ENCODE measurements at regions not wholly inside any gene's neighbourhood (a gene's known extent, or its start where the extent isn't known, plus 50 kb on each side); places are given as distances from the start of the nearest gene placed in this dataset.

GRCh38 chr4:160235771-160236170 lies 1132.9 kb downstream of the RAPGEF2 start:
- FAIRE-seq (no peak), DNase-seq (ENCODE audit: low read depth, low spot score) (no peak)
- no peak overlapping the region for H3K27ac ChIP-seq (ENCODE audit: control insufficient read depth, insufficient read depth, low read length)
- no peak overlapping the region for H2AFZ ChIP-seq (ENCODE audit: control insufficient read depth, low read length)
- no peaks in the 10 kb centered on the region for H3K4me1 ChIP-seq (ENCODE audit: control insufficient read depth, extremely low read depth, insufficient read depth, low read length)
- no peaks in the 10 kb centered on the region for H3K36me3 ChIP-seq (ENCODE audit: control insufficient read depth in 2 of 2, extremely low read depth in 1 of 2, insufficient read depth in 2 of 2, low read length in 2 of 2)
- H3K4me3 ChIP-seq (ENCODE audit: control insufficient read depth in 2 of 3, extremely low read depth in 1 of 3, insufficient read depth in 2 of 3, low read depth in 1 of 3, low read length in 3 of 3) = no peak overlapping the region
- H3K27me3 ChIP-seq (ENCODE audit: control insufficient read depth, extremely low read depth, insufficient read depth, low read length) = no peaks in the 10 kb centered on the region
- H3K79me2 ChIP-seq (ENCODE audit: control insufficient read depth, insufficient read depth, low read length) = no peaks in the 10 kb centered on the region
- no peak for TF ChIP-seq CTCF (optimal IDR thresholded peaks at IDR 0.05 in 1 of 3, IDR thresholded peaks at IDR 0.05 in 1 of 3, conservative IDR thresholded peaks at IDR 0.05 in 1 of 3; ENCODE audit: extremely low read depth in 1 of 3, insufficient read depth in 2 of 3, low read length in 3 of 3)
- TF ChIP-seq EZH2 (IDR thresholded peaks at IDR 0.05; ENCODE audit: low read length) = no peak
- H3K9me1 ChIP-seq (ENCODE audit: control insufficient read depth, extremely low read depth, insufficient read depth, low read length) = no peaks in the 10 kb centered on the region
- H3K4me2 ChIP-seq (ENCODE audit: control insufficient read depth, extremely low read depth, insufficient read depth, low read depth, low read length) = no peak overlapping the region
- H4K20me1 ChIP-seq (ENCODE audit: control insufficient read depth, extremely low read depth, insufficient read depth, low read length) = no peaks in the 10 kb centered on the region
- dilution Hi-C loops (cut with MboI; ENCODE audit: extremely low pct_ligation_motif_present, low sequenced_read_pairs) = no loop called here
- H3K9me3 ChIP-seq (ENCODE audit: control insufficient read depth, low read depth, low read length) = no peaks in the 10 kb centered on the region
- no peak overlapping the region for H3K9ac ChIP-seq (ENCODE audit: control insufficient read depth, extremely low read depth, insufficient read depth, low read length)

- Histone ChIP-seq H3K9me3 (ENCODE audit: control insufficient read depth, low read depth, low read length) (no peaks in the 10 kb centered on the region), H3K9ac (ENCODE audit: control insufficient read depth, extremely low read depth, insufficient read depth, low read length) (no peak overlapping the region), H4K20me1 (ENCODE audit: control insufficient read depth, extremely low read depth, insufficient read depth, low read length) (no peaks in the 10 kb centered on the region), H3K36me3 (ENCODE audit: control insufficient read depth in 2 of 2, extremely low read depth in 1 of 2, insufficient read depth in 2 of 2, low read length in 2 of 2) (no peaks in the 10 kb centered on the region), H3K27ac (ENCODE audit: control insufficient read depth, insufficient read depth, low read length) (no peak overlapping the region), H3K4me1 (ENCODE audit: control insufficient read depth, extremely low read depth, insufficient read depth, low read length) (no peaks in the 10 kb centered on the region), H3K79me2 (ENCODE audit: control insufficient read depth, insufficient read depth, low read length) (no peaks in the 10 kb centered on the region), H3K27me3 (ENCODE audit: control insufficient read depth, extremely low read depth, insufficient read depth, low read length) (no peaks in the 10 kb centered on the region), H3K4me3 (ENCODE audit: control insufficient read depth in 2 of 3, extremely low read depth in 1 of 3, insufficient read depth in 2 of 3, low read depth in 1 of 3, low read length in 3 of 3) (no peak overlapping the region), H3K9me1 (ENCODE audit: control insufficient read depth, extremely low read depth, insufficient read depth, low read length) (no peaks in the 10 kb centered on the region), H2AFZ (ENCODE audit: control insufficient read depth, low read length) (no peak overlapping the region), H3K4me2 (ENCODE audit: control insufficient read depth, extremely low read depth, insufficient read depth, low read depth, low read length) (no peak overlapping the region)
- DNase-seq (ENCODE audit: low read depth, low spot score) = no peak
- FAIRE-seq = no peak
- TF ChIP-seq CTCF (optimal IDR thresholded peaks at IDR 0.05 in 1 of 3, IDR thresholded peaks at IDR 0.05 in 1 of 3, conservative IDR thresholded peaks at IDR 0.05 in 1 of 3; ENCODE audit: extremely low read depth in 1 of 3, insufficient read depth in 2 of 3, low read length in 3 of 3) = no peak
- no peak for TF ChIP-seq EZH2 (IDR thresholded peaks at IDR 0.05; ENCODE audit: low read length)
- dilution Hi-C loops (cut with MboI; ENCODE audit: extremely low pct_ligation_motif_present, low sequenced_read_pairs) = no loop called here
Measured at GRCh38 chr4:160238790-160239189, 1135.9 kb downstream of the RAPGEF2 start.

All from keratinocyte (primary cell).